H1 (cell line): ENCODE measurements at regions not wholly inside any gene's neighbourhood (a gene's known extent, or its start where the extent isn't known, plus 50 kb on each side); places are given as distances from the start of the nearest gene placed in this dataset.

ENCODE experiments used
- TF ChIP-seq, protein P1 (sequence below): IDR thresholded peaks from 2 replicates; pipeline ENCODE4 v1.6.1; 2011; ENCODE audit warnings: low read length, improper control_type of control experiment

DNA sequence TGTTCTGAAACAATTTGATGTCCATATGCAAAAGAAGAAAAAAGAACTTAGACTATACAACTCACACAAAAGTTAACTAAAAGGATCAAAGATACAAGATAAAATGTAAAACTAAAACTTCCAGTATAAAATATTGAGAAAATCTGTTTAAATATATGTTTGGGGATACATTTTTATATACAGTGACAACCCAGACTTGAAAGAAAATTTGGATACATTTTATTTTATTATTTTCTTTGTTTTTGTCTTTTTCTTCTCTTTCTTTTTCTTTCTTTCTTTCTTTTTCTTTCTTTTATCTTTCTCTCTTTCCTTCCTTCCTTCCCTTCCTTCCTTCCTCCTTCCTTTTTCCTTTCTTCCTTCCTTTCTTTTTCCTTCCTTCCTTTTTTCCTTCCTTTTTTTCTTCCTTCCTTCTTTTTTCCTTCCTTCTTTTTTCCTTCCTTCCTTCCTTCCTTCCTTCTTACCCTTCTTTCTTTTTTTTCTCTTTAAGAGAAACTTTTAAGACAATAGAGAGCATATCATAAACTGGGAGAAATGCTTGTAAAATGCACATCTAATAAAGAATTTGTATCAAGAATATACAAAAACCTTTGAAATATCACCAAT is 954.5 kb upstream of the LRFN5 start (continued):
- TF ChIP-seq, protein P1, sequence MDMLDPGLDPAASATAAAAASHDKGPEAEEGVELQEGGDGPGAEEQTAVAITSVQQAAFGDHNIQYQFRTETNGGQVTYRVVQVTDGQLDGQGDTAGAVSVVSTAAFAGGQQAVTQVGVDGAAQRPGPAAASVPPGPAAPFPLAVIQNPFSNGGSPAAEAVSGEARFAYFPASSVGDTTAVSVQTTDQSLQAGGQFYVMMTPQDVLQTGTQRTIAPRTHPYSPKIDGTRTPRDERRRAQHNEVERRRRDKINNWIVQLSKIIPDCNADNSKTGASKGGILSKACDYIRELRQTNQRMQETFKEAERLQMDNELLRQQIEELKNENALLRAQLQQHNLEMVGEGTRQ: no peak
